Posterior vena cava (tissue), 2 donors: ENCODE measurements at regions not wholly inside any gene's neighbourhood (a gene's known extent, or its start where the extent isn't known, plus 50 kb on each side); places are given as distances from the start of the nearest gene placed in this dataset.
"Not testable (repeated sequence)": the region's sequence is repeated elsewhere in the genome, so short reads cannot be mapped to it uniquely, and the experiment has no call there.

Experiments
- DNase-seq: peaks from one replicate; pipeline ENCODE4 v3.0.0-alpha.2; 2020; ENCODE audit warnings: low spot score
- intact Hi-C, 2 donors: fragments of 100-400 bp; cut with DNase I; formaldehyde crosslinking; loops; one replicate each; pipeline versions ENCODE4 v1.14.1 to v1.14.2; 2022 to 2023
- donor health status: DM: yes; HTN: yes; CAD: no.
- donor health status: DM: yes; HTN: yes; CAD: no.

GRCh38 chr16:26668026-26668425 lies 398.7 kb upstream of the C16orf82 start:
- no peak for DNase-seq
- intact Hi-C loops: no loop called here

GRCh38 chr16:26672206-26672605 lies 394.5 kb upstream of the C16orf82 start:
- intact Hi-C loops: no loop called here
- no peak for DNase-seq

DNA sequence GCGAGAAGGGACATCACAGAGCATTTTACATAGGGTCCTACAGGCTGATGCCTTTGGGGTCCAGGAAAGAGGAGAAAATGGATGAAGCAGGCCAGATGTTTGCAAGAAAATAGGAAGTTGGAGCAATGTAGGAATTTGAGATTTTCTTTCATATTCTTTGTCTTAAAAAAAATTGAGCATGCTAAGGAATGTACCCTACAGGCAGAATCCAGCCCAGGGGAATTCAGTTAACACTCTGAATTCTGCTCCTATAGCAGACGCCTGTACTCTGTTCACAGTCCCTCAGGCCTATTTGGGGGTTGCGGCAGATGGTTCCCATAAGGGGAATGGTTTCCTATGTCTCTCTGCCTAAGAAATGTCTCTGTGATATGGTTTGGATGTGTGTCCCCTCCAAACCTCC lies 393.7 kb upstream of the C16orf82 start:
- no peak for DNase-seq
- intact Hi-C loops: no loop called here

DNA sequence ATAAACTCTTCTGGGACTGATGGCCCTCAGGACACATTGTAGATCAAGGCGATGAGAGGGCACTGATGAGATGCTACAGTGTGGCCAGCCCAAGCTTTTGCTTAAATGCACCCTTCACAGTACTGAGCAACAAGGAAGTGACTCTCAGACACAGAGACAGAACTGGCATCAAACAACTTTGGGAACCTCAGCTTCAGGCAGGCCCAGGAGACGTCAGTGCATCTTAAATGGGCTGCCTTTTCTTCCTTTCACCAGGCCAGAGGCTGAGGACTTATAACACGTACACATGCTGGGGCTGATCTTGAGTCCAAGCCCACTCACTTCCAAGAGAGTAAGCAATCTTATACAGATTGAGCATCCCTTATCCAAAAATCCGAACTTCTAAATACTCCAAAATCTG lies 386.1 kb upstream of the C16orf82 start:
- DNase-seq: no peak
- intact Hi-C loops: no loop called here

DNA sequence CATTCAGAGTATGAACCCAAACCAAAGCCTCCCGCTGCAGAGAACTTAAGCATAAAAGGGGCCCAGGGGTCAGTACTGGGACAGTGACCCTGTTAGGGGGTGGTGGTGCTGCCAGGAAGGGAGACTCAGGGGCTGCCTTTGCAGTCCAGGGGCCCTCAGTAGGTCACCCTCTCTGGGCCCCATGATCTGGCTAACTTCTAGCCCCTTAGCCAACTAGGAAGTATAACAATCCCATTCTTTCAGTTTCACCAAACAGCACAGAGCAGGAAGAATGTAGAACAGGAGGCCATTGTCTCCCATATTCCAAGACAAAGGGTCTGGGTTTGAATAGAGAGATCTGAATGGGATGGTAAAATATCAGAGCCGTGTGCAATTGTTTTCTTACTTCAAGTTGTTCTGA lies 378.6 kb upstream of the C16orf82 start:
- no peak for DNase-seq
- intact Hi-C loops: no loop called here

DNA sequence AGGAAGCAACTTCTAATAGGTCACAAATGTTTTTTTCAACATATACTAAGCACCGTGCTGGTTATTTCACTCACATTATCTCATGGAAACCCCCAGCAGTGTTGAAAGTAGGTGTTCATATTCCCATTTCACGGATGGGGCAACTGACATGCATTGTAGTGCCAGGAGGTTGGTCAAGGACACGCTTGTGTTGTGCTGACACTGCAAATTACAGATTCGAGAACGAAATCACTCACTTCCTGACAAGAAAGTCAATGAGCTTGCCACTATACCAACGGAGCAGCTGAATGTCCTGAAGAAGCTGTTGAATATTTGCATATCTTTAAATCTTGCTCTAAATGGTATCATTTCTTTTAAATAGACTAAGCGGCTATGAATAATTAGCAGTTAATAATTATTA lies 378.0 kb upstream of the C16orf82 start:
- DNase-seq: no peak
- intact Hi-C loops: no loop called here

DNA sequence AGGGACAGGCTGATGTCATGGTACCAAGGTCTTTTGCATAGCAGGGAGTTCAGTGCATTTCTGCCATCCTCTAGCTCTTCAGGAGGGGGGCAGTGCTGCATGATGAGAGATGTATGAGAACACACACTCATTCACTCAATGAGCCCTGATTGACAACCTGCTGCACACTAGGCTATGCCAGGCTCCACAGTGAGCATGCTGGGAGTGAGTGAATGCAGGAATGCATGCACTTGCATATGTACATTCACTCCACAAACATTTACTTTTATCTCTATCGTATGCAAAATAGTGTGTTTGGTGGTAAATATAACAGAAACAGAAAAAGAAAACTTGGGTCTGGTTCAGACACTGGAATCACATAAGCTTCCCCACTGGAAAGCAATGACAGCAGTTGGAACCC lies 374.1 kb upstream of the C16orf82 start:
- DNase-seq: no peak
- intact Hi-C loops: no loop called here

DNA sequence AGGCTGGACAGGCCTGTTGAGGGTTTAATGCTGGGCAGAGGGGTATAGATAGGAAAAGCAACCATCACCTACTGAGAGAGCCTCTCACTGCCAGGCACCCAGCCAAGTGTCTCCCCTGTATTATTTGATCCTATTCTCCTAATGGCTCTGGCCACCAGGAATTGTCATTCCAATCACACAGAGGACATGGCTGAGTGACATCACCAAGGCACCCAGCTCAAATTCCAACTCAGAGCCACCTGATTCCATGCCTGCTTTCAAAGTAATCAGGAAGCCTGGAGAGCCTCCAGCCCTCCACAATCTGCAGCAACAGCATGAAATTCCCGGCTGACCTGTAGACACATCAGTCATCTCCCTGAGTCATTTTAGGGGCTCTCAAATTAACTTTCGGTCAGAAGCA lies 368.9 kb upstream of the C16orf82 start:
- no peak for DNase-seq
- intact Hi-C loops: no loop called here

DNA sequence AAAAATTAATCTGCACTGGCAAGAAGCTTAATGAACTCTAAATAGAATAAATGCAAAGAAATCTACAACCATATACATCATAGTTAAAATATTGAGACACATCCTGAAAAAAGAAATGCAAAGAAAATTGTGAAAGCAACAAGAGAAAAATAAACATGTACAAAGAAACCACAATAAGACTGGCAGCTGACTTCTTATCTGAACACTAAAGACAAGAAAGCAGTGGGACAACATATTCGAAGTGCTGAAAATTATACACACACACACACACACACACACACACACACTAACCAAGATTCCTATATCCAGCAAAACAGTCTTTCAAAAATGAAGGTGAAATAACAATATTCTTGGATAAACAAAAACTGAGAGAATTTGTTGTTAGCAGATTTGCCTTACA lies 366.5 kb upstream of the C16orf82 start:
- no peak for DNase-seq
- intact Hi-C loops: no loop called here

DNA sequence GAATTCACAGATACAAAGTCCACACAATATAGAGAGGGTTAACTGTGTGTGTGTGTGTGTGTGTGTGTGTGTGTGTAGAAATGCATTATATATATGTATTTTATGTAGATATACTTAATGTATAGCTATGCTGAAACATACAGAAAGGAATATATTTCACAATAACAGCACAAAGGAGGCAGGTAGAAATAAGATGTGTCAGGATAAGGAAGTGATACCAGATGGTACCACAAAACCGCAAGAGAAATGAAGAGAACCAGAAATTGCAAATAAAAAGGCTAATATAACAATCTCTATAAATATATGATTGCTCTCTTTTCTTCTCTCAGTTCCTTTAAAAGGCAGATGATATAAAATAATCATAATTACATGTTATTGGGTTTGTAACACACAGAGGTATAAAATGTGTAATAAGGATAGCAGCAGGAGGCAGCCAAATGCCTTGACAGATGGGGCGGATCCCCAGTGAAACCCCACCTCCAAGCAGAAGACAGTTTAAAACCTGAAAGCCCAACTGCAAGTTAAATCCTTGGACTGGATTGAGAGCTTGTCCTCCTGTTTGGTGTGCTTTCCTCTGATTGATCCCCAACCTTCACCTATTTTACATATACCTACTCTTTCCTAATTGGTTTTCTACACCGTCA lies 365.4 kb upstream of the C16orf82 start:
- intact Hi-C loops: no loop called here
- no peak for DNase-seq

GRCh38 chr16:26705346-26705745 lies 361.4 kb upstream of the C16orf82 start:
- DNase-seq: no peak

DNA sequence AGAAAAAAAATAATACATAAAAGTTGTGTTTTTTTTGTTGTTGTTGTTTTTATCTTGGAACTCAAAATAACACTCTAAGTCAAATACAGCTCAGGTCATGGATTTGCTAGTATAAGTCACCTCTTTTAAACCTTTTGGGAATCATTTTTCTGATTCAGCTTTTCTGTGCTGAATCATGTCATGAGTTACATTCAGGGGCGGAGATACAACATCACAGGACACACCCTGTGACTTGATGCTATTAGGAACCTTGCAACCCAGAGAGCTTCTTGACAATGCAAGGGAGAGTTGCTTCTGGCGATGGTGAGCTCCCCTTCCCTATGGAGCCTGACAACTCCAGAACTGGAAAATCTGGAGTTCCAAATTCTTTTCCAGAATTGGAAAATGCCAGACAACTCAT lies 358.3 kb upstream of the C16orf82 start:
- DNase-seq: no peak
- intact Hi-C loops: no loop called here

More at GRCh38 chr16:26705346-26705745, 361.4 kb upstream of the C16orf82 start:
- intact Hi-C loops: no loop called here

- DNase-seq: no peak
- intact Hi-C loops: no loop called here
Observed at GRCh38 chr16:26709175-26709574, 357.6 kb upstream of the C16orf82 start.

DNA sequence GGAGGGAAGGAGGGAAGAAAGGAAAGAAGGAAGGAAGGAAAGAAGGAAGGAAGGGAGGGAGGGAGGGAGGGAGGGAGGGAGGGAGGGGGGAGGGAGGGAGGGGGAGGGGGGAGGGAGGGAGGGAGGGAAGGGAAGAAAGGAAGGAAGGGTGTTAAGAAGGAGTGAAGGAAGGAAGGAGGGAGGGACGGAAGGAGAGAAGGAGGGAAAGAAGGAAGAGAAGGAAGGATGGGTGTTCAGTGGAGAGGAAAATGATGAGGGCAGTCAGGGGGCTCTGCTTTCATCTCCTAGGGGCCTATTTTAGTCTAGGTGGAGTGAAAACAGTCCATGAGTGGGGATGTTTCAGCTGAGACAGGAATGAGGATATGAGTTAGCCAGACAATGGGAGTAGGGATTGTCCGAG lies 357.0 kb upstream of the C16orf82 start:
- intact Hi-C loops: no loop called here

GRCh38 chr16:26710450-26710849 lies 356.3 kb upstream of the C16orf82 start:
- intact Hi-C loops: no loop called here
- no peak for DNase-seq

More for the DNA sequence above, 357.0 kb upstream of the C16orf82 start:
- no peak for DNase-seq

DNA sequence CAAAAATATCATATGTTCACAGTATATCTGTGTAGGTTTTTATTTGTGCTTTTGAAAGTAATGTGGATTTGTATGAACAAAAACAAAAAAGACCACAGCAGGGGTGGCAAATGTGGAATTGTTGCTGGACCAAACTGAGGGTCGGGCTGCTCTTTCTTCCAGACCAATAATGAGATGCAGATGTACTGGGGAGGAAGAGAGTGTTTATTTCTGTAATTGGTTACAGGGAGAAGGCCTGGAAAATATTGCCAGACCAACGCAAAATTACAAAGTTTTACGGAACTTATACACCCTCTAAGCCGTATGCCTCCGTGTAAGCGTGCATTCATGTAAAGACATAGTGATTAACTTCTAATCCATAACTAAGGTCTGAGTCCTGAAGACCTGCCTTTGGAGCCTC lies 353.9 kb upstream of the C16orf82 start:
- intact Hi-C loops: no loop called here
- DNase-seq: no peak

- DNase-seq: no peak
- intact Hi-C loops: no loop called here
Observed at GRCh38 chr16:26715969-26716368, 350.8 kb upstream of the C16orf82 start.

DNA sequence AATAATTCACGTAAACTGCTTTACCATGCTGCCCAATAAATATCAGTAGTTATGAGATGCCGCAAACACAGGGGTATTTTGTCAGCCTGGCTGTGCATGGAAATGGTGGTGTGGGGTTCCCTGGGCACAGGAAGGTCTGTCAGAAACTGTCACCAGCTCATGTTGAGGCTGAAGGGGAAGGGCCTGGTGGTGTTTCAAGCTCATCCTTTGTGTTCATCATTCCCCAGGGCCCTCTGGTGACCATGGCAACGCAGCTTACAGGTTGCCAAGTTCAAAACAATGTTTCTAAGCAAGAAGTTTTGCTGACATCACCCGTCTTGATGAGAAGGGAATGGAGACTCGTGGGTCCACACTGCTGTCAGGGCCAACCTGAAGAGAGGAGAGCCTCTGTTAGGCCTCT lies 348.9 kb upstream of the C16orf82 start:
- intact Hi-C loops: no loop called here
- no peak for DNase-seq

- no peak for DNase-seq
- intact Hi-C loops: no loop called here
Observed at GRCh38 chr16:26721290-26721689, 345.4 kb upstream of the C16orf82 start.

DNA sequence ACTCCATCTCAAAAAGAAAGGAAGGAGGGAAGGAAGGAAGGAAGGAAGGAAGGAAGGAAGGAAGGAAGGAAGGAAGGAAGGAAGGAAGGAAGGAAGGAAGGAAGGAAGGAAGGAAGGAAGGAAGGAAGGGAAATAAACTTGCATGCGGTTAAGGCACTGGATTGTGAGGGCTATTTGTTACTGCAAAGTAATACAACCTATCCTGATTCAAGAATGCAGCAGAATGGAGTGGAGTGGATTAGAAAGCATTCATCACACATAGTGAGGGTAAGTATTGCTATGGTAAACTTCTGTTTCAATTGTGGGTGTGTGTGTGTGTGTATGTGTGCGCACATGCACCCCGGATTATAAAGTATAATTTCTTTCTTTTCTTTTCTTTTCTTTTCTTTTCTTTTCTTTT lies 344.8 kb upstream of the C16orf82 start:
- intact Hi-C loops, DNase-seq: not testable (repeated sequence)

- DNase-seq: no peak
- intact Hi-C loops: no loop called here
Observed at GRCh38 chr16:26724189-26724588, 342.5 kb upstream of the C16orf82 start.

- DNase-seq: no peak
- intact Hi-C loops: no loop called here
Observed at GRCh38 chr16:26727848-26728247, 338.9 kb upstream of the C16orf82 start.
